ENCODE measurements at regions not wholly inside any gene's neighbourhood (a gene's known extent, or its start where the extent isn't known, plus 50 kb on each side); places are given as distances from the start of the nearest gene placed in this dataset. TPM values are rescaled to one million over a fixed set of nuclear protein-coding genes. Genes with fewer than 3 reads are reported as not detected.
"Not testable (repeated sequence)": the region's sequence is repeated elsewhere in the genome, so short reads cannot be mapped to it uniquely, and the experiment has no call there.

GRCh38 chr1:147050654-147051053 is 112.5 kb downstream of the NBPF12 start:
- TF ChIP-seq EZH2phosphoT487 (IDR thresholded peaks at IDR 0.05; ENCODE audit: low read depth, severe bottlenecking, unreplicated experiment) (no peak), CTCF (IDR thresholded peaks at IDR 0.05; ENCODE audit: poor library complexity) (no peak), EZH2 (IDR thresholded peaks at IDR 0.05; ENCODE audit: borderline replicate concordance) (no peak)
- Histone ChIP-seq H3K27ac (no peak overlapping the region), H3K79me2 (no peaks in the 10 kb centered on the region), H4K20me1 (ENCODE audit: insufficient read depth, poor library complexity, severe bottlenecking) (no peaks in the 10 kb centered on the region), H3K9me3 (ENCODE audit: low read depth) (no peaks in the 10 kb centered on the region), H3K36me3 (replicated peaks; ENCODE audit: insufficient read depth, low read depth) (no peaks in the 10 kb centered on the region), H3K4me2 (no peak overlapping the region), H3K9me2 (replicated peaks; ENCODE audit: insufficient read depth) (no peaks in the 10 kb centered on the region), H3K27me3 (no peaks in the 10 kb centered on the region), H2AFZ (no peak overlapping the region), H3K4me1 (ENCODE audit: insufficient read depth) (no peaks in the 10 kb centered on the region), H3K4me3 (no peak overlapping the region)
- 91% methylated on average over 11 of the region's 31 CpGs for WGBS (ENCODE audit: low lambda C conversion rate, missing lambda C conversion rate)
- no peak for DNase-seq (ENCODE audit: low spot score)

GRCh38 chr1:147046863-147047394 is 108.8 kb downstream of the NBPF12 start:
- not testable (repeated sequence) for H3K79me2 ChIP-seq; H3K9me2 ChIP-seq (replicated peaks; ENCODE audit: insufficient read depth); H2AFZ ChIP-seq; H3K4me1 ChIP-seq (ENCODE audit: insufficient read depth); H3K9me3 ChIP-seq (ENCODE audit: low read depth); H3K27ac ChIP-seq; H3K4me3 ChIP-seq; H3K4me2 ChIP-seq; DNase-seq (ENCODE audit: low spot score); H4K20me1 ChIP-seq (ENCODE audit: insufficient read depth, poor library complexity, severe bottlenecking); H3K27me3 ChIP-seq; H3K36me3 ChIP-seq (replicated peaks; ENCODE audit: insufficient read depth, low read depth)
- 98% methylated on average over 4 of the region's 4 CpGs for WGBS (ENCODE audit: low lambda C conversion rate, missing lambda C conversion rate)

- Histone ChIP-seq H3K27ac (no peak overlapping the region), H3K36me3 (replicated peaks; ENCODE audit: insufficient read depth, low read depth) (no peaks in the 10 kb centered on the region), H3K9me3 (ENCODE audit: low read depth) (no peaks in the 10 kb centered on the region), H3K79me2 (no peaks in the 10 kb centered on the region), H3K4me3 (no peak overlapping the region), H3K9me2 (replicated peaks; ENCODE audit: insufficient read depth) (no peaks in the 10 kb centered on the region), H3K27me3 (no peaks in the 10 kb centered on the region), H4K20me1 (ENCODE audit: insufficient read depth, poor library complexity, severe bottlenecking) (no peaks in the 10 kb centered on the region), H2AFZ (no peak overlapping the region), H3K4me1 (ENCODE audit: insufficient read depth) (no peaks in the 10 kb centered on the region), H3K4me2 (no peak overlapping the region)
- TF ChIP-seq EZH2phosphoT487 (IDR thresholded peaks at IDR 0.05; ENCODE audit: low read depth, severe bottlenecking, unreplicated experiment): no peak
- no peak for TF ChIP-seq CTCF (IDR thresholded peaks at IDR 0.05; ENCODE audit: poor library complexity)
- TF ChIP-seq EZH2 (IDR thresholded peaks at IDR 0.05; ENCODE audit: borderline replicate concordance): no peak
- DNase-seq (ENCODE audit: low spot score): no peak
- 73% methylated on average over 1 of the region's 1 CpG for WGBS (ENCODE audit: low lambda C conversion rate, missing lambda C conversion rate)
These were observed 108.2 kb downstream of the NBPF12 start for GRCh38 chr1:147046189-147046862.

Small RNAs in the stretch of these regions (small RNA-seq; reads per million reads assigned to genes)
- not detected for gene RNU1-151P

All from hepatocyte (in vitro differentiated cells).